SK-MEL-5 (cell line): ENCODE measurements at regions not wholly inside any gene's neighbourhood (a gene's known extent, or its start where the extent isn't known, plus 50 kb on each side); places are given as distances from the start of the nearest gene placed in this dataset.

Source experiments
- DNase-seq: peaks from one replicate; pipeline ENCODE4 v3.0.0-alpha.2; 2016; ENCODE audit warnings: low read depth, low spot score
- in situ Hi-C: cut with HindIII; loops from 2 replicates; pipeline ENCODE4 v1.10.0; 2016; ENCODE audit warnings: low sequenced_read_pairs, high pct_unique_total_duplicates, low pct_unique_long_range_greater_than_20kb

DNA sequence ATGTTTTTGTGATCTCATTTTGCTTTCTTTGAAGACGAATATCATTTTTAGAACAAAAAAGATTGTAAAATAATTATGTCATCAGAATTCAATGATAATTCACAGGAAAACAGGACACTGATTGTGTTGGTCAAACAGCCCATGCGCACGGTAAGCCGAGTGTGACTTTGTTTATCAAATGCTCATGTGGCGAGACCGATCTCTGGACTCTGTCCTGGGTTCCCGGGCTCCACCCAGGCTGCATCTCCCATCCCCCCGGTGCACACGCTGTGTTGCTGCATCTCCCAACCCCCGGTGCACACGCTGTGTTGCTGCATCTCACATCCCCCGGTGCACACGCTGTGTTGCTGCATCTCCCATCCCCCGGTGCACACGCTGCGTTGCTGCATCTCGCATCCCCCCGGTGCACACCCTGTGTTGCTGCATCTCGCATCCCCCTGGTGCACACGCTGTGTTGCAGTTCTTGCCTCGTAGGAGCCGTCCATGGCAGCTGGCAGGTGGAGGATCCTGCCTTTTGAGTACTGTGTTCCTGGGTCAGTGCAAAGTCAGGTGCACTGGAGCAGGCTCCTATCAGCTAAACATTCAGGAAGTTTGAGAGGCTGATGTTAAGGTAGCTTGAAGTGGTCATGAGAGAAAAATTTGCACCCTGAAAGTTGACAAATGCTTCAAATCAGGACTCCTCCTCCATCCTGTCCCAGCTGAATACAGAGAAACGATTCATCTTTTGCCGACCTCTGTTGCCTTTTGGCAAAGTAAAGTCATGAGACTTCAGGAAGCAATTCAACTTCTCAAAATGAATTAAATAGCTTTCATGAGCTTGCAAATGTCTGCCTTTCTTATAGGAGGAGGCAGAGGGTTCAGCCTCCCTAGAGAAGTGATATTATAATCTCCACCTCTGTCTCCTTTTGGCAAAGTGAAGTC is 77.1 kb upstream of the FRMD1 start:
- in situ Hi-C loops, result no loop called here

DNA sequence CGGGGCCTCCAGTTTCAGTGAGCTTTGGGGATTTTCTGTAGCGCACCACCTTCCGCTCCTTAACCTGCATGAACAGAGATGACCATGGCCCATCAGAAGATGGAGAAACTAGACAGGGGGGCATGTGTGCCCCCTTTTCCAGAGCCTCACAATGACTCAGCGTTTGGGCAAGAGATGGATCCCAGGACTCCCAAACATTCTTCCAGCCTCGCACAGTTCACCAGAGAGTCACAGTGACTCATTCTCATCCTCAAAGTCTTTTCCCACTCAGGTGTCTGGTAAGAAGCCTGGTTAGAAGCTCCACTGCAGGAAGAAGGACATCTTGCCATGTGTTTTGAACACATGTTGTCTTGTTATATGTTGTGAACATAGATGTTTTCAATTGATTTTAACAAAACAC is 76.2 kb upstream of the FRMD1 start:
- DNase-seq, result no peak
- in situ Hi-C loops, result no loop called here

More for the DNA sequence above, 77.1 kb upstream of the FRMD1 start:
- DNase-seq, result peak; percentile 27

DNA sequence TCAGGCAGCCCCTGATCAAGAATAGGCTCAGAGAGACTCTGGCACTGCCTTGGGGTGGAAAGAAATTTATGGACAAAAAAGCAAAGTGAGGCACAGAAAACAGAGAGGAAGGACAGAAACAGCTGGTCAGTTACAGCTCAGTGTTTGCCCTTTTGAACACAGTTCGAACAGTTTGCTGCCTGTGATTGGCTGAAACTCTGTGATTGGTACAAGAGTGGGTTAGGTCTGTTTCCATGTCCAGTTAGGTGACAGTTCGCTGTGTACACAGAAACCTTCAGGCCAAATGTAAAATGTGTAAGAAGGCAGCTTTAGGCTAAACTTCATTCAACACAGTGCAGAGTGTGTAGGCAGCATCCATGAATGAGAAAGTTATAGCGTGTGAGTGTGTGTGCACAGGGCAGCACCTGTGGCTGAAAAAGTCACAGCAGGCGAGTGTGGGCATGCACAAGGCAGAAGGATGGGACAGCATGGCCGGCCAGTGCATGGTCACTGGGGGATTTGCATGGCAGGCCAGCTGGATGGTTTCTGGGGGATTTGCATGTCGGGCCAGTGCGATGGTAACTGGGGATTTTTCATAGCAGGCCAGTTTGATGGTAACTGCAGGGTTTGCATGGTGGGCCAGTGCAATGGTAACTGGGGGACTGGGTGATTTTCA is 75.4 kb upstream of the FRMD1 start:
- in situ Hi-C loops, result no loop called here
- DNase-seq, result no peak

DNA sequence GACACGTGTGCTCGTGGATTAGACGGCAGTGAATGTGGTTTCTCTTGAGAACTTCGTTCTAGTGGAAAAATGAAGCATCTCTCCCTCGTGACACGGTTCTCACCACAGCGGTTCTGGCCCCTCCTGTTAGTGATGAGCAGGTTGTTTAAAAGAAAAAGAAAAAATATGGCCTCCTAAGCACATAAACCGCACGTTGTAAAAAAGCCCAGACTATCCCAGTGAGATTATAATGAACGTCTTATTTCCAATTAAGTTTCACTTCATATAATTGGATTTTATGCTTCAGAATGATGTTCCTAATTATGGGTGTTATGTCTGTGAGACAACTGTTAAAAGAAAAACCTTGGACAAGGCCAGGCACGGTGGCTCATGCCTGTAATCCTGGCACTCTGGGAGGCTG is 74.5 kb upstream of the FRMD1 start:
- in situ Hi-C loops, result no loop called here
- DNase-seq, result no peak

DNA sequence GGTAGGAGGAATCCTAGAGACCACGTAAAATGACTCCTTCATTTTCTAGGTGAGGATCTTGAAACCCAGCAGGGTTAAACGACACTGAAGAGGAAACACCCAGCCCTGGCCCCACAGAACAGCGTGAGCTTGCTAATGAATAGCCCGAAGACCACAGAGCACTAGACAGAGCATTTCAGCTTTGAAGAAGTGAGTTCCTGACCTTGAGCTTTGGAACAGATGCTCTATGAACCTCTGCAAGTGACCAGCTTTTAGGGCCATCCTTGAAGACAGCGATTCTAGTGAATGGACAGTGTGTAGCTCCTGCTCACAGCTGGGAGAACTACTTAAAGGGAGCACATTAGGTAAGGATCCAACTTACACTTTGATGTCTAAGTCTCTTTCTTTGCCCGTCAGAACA is 74.0 kb upstream of the FRMD1 start:
- in situ Hi-C loops, result no loop called here
- DNase-seq, result no peak

DNA sequence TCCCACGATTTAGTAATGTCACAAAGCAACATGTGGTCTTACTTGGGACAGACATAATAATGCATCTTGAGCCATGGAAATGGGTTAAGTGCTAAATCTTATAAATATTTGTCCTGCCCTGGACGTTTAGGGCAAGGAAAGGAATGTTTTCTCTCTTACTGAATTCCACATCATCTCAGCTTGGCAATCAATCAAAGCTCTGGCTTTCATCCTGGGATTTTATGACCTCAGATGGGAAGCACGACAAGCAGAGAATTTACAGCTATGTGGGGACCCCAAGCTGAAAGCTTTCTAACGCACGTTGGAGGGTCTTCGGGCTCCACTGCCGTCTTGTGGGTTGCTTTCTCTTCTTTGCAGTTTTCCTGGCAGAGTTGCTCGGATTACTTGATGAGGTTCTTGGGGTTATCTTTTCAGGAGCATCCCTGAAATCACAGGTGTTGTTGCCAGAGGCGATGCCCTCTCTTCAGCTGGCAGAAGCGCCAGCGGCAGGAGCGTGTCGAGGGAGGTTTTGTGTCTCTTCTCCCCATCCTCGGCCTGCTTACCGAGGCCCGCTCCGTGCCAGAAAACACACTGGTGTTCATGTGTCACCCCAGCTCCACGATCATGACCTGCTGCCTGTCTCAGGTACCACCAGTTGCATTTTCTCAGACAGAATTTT is 73.4 kb upstream of the FRMD1 start:
- in situ Hi-C loops, result no loop called here
- no peak for DNase-seq

DNA sequence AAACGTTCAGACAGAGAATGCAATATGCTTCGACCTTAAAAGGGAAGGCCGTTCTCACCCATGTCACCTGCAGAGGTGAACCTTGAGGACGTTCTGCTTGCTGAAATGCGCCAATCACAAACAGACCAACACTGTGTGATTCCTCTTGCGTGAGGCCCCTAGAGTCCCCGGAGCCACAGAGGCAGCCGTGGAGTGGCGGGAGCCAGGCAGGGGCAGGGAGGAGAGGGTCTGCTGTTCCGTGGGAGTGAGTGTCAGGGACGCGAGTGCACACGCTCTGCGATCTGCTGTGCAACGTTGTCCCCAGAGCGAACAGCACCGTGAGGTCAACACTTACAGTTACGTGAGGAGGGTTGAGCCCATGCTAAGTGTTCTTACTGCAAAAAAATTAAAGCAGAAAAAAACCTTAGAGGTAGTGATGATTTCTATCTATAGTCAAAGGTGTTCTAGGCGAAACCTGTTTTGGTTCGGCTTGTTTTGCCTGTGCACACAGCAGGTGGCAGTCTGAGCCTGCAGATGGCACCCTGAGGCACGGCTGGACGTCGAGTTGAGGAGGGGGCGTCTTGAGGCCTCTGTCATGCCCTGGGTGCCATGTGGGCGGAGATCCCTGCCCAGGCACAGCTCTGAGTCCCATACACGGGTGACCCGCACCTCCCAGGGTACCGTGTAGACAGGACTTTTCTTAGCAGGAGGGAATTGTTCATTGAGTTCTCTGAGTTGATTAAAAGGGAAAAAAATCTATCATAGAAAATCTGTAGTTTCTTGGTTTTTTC is 71.7 kb upstream of the FRMD1 start:
- peak; percentile 30 for DNase-seq

DNA sequence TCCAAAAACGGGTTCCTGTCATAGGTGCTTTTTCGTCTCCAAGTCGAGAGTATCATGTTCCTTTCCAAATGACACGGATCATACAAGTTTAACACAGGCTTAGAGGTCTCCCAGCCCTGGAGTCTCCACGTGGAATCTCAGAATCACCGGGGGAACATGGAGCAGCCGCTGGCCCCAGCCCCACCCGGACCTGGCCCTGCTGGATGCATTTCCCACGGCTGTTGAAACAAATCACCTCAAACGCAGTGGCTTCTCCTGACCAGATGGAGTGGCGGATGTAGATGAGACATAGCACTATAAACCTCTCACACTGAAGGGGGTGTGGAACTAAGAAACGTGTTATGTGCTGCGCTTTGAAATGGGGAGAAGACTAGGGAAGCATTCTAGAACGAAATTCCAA is 70.0 kb upstream of the FRMD1 start:
- in situ Hi-C loops, result no loop called here
- no peak for DNase-seq

More for the DNA sequence above, 71.7 kb upstream of the FRMD1 start:
- in situ Hi-C loops, result no loop called here

DNA sequence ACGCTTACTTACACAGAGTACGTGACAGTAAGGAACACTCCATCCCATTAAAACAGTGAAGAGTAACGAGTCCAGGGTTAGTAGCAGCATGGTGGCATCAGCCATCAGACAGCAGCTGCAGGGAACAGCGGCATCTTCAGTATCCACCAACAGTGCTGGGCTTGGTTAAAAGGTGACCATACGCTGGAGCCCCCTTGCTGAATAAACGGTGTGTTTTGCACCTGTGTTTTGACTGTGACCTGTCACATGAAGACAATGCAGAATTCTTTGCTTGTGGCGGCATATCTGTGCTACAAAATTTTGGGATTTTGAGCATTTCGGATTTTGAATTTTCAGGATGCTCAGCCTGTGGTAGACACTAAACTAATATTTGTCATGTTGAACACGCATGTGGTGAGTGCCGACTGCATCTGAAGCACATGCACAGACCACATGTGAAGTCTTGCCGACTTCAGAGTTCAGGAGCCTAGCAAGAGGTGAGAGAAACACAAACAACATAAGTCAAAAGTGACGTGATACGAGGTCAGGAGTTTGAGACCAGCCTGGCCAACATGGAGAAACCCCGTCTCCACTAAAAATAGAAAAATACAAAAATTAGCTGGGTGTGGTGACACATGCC is 69.3 kb upstream of the FRMD1 start:
- in situ Hi-C loops, result no loop called here
- DNase-seq, result no peak

DNA sequence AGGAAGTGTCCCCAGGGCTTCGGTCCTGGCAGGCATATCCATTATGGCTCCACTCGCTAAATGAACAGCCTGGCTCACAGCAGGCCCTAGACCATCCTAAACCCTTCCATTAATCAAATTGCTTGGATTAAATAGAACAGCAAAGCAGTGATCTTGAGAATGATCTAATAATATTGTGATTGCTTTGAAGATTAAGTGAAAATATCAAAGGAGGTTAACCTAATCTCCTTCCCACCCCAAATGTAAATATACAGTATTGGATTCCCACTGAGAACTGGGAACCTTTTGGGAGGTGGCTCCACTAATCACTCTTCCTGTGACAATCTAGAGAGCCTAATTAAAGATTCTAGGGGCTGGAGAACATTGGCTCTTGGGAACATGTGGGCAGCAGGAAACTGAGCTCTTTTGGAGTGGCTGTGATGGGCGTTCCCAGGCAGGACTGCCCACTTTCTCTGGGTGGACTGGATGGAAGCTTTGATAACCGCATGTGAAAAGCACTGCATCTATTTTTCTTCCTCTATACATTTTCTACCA is 68.3 kb upstream of the FRMD1 start:
- DNase-seq, result no peak
- in situ Hi-C loops, result no loop called here

DNA sequence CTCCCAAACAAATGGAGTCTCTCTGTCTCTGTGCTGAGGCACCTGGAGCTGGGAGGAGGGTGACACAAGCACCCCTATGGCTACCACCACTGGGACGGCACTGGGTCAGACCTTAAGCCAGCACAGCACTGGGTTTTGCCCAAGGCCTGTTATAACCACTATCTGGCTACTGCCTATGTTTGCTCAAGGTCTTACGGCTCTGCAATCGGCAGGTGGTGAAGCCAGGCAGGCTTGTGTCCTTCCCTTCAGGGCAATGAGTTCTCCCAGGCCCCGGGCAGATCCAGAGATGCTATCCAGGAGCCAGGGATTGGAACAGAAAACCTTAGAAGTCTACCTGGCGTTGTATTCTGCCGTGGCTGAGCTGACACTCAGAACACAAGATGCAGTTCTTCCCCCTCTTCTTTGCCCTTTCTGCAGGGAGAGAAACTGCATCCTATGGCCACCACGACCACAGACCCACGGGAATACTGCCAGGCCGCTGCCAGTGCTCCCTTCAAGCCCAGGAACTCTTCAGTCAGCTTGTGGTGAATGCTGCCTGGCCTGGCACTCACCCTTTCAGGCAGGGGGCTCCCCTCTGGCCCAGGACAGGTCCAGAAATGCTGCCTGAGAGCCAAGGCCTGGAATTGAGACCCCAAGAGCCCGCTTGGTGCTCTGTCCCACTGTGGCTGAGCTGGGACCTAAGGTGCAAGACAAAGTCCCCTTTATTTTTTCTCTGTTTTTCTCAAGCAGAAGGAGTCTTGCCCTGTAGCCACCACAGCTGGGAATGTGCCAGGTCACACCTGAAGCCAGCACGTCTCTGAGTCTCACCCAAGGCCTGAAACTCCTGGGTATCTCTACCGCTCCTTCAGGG is 67.0 kb upstream of the FRMD1 start:
- in situ Hi-C loops, result no loop called here
- DNase-seq, result no peak

DNA sequence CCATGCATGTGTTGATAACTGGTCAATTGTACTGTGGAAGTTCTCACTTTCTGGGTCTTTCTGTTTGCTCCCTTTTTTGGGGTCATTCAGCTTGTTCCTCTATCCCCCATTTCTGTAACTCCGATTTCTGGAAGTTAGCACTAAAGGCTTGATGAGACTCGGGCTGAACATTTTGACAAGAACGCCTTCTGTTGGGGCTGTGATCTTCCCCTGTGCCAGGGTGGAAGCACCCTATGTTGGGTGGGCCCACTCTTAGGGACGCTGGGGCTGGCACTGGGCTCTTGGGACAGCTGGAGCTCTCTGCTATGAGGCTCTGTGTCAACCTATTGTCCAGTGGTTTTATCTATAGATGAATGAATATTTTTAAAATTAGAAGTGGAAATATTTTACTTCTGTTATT is 60.1 kb upstream of the FRMD1 start:
- no peak for DNase-seq
- in situ Hi-C loops, result no loop called here

DNA sequence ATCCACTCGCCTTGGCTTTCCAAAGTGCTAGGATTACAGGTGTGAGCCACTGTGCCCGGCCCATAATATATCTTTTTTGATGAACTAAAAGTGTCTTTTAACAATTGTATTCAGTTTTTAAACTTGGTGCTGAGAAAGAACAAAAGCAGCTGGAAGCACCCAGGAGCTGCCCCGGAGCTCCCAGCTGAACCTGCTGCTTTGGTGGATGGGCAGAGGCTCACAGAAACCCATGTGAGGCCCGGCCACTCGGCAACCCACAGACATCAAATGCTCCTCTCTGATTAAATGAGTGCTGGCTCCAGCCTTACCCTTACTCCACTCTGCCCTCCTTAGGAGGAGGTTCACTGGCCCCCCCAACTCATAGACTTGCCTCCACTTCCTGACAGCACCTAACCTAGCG is 59.4 kb upstream of the FRMD1 start:
- no peak for DNase-seq
- in situ Hi-C loops, result no loop called here

DNA sequence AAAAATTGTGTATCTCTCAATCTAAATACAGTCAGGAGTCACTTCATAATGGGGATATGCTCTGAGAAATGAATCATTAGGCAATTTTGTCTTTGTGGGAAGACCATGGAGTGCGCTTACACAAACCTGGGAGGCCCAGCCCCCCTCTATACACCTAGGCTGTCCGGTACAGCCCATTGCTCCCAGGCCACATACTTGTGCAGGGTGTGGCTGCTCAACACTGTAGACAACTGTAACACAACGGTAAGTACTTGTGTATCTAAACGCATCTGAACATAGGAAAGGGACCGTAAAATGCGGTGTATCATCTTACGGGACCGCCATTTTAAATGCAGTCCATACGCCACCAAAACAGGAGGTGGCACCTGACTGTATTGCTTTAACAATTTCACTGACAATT is 58.0 kb upstream of the FRMD1 start:
- in situ Hi-C loops, result no loop called here
- no peak for DNase-seq

DNA sequence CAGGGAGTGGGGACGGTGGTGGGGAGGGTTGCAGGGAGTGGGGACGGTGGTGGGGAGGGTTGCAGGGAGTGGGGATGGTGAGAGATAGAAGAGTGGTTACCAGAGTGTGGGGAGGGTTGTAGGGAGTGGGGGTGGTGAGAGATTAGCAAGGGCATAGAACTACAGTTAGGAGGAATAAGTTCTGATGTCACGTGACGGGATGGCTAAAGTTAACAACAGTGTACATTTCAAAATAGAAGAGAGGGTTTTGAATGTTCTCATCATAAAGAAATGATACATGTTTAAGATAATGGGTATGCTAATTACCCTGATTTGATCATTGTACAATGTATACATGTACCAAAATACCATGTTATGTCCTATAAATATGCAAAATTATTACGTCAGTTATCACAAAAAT is 57.6 kb upstream of the FRMD1 start:
- no peak for DNase-seq
- in situ Hi-C loops, result no loop called here

DNA sequence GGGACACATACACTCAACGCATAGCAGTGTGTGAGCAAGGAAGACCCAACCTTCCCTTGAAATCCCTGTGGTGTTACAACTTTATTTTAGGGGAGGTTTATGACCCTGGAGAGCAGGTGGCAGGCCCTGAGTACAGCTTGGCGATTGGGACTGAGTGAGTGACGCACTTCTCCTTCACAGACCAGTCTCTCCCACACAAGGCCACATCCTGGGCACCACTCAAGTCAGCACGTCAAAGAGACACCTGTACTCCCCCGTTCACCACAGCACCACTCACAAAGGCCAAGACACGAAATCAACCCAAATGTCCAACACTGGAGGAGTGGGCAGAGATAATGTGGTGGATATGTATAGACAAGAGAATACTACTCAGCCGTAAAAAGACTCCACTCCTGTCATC is 57.0 kb upstream of the FRMD1 start:
- DNase-seq, result no peak
- in situ Hi-C loops, result no loop called here
